CD14-positive monocyte (primary cell): ENCODE measurements at regions not wholly inside any gene's neighbourhood (a gene's known extent, or its start where the extent isn't known, plus 50 kb on each side); places are given as distances from the start of the nearest gene placed in this dataset.

Experiments used
- DNase-seq, 3 donors: peaks; one replicate each; pipeline ENCODE4 v3.0.0-alpha.2; 2011 to 2022
- H2AFZ ChIP-seq: 2 replicates; pipeline ENCODE4 v1.6.0; 2012; ENCODE audit warnings: mild to moderate bottlenecking, low read depth, low read length, inconsistent platforms; ENCODE audit not compliant: insufficient read depth, poor library complexity, severe bottlenecking
- H3K27ac ChIP-seq, 2 donors: 1 replicate in 1 of 2; 2 replicates in 1 of 2; pipeline ENCODE4 v1.5.1; 2012 to 2013; ENCODE audit warnings: low read length in 2 of 2, control low read depth in 1 of 2, inconsistent platforms in 1 of 2, low read depth in 1 of 2, mild to moderate bottlenecking in 1 of 2
- H3K27me3 ChIP-seq, 2 donors: one replicate each; pipeline versions ENCODE4 v1.6.0 to v1.6.1; 2011 to 2013; ENCODE audit warnings: low read length in 2 of 2; ENCODE audit not compliant: control insufficient read depth in 2 of 2, insufficient read depth in 2 of 2
- H3K36me3 ChIP-seq, 2 donors: replicated peaks in 1 of 2; 1 replicate in 1 of 2; 2 replicates in 1 of 2; pipeline versions ENCODE4 v1.5.1 to v1.6.1; 2012 to 2013; ENCODE audit warnings: low read length in 2 of 2, control low read depth in 1 of 2, inconsistent platforms in 1 of 2, mild to moderate bottlenecking in 1 of 2; ENCODE audit not compliant: insufficient read depth in 2 of 2, control insufficient read depth in 1 of 2
- H3K4me1 ChIP-seq, 2 donors: 1 replicate in 1 of 2; 2 replicates in 1 of 2; pipeline versions ENCODE4 v1.5.1 to v1.6.1; 2012 to 2013; ENCODE audit warnings: low read length in 2 of 2, control low read depth in 1 of 2, inconsistent platforms in 1 of 2, mild to moderate bottlenecking in 1 of 2, moderate library complexity in 1 of 2; ENCODE audit not compliant: insufficient read depth in 2 of 2, control insufficient read depth in 1 of 2
- H3K4me2 ChIP-seq: replicated peaks from 2 replicates; pipeline ENCODE3; 2012; ENCODE audit warnings: low read length, moderate library complexity, mild to moderate bottlenecking; ENCODE audit not compliant: poor library complexity, severe bottlenecking; ENCODE audit errors: extremely low read depth
- H3K4me3 ChIP-seq, 3 experiments: fragments of 200-600 bp in 1 of 3; sonication (generic) in 1 of 3; replicated peaks in 1 of 3; 1 replicate in 2 of 3; 2 replicates in 1 of 3; pipeline ENCODE4 v1.5.1; 2011 to 2013; ENCODE audit warnings: low read length in 3 of 3, mild to moderate bottlenecking in 3 of 3, control low read depth in 2 of 3, low read depth in 2 of 3, inconsistent platforms in 1 of 3, moderate library complexity in 1 of 3
- H3K79me2 ChIP-seq: 2 replicates; pipeline ENCODE4 v1.6.0; 2012; ENCODE audit warnings: mild to moderate bottlenecking, control low read depth, inconsistent platforms, low read length, moderate library complexity; ENCODE audit not compliant: insufficient read depth
- H3K9ac ChIP-seq: 2 replicates; pipeline ENCODE4 v1.6.0; 2017; ENCODE audit warnings: low read length, mild to moderate bottlenecking; ENCODE audit not compliant: insufficient read depth, poor library complexity, severe bottlenecking
- H3K9me3 ChIP-seq, 2 donors: replicated peaks in 1 of 2; 1 replicate in 1 of 2; 2 replicates in 1 of 2; pipeline versions ENCODE4 v1.5.1 to v1.6.1; 2012 to 2013; ENCODE audit warnings: low read length in 2 of 2, control low read depth in 1 of 2; ENCODE audit not compliant: control insufficient read depth in 1 of 2, insufficient read depth in 1 of 2
- H4K20me1 ChIP-seq: 2 replicates; pipeline ENCODE4 v1.6.0; 2012; ENCODE audit warnings: mild to moderate bottlenecking, low read length, control low read depth, moderate library complexity; ENCODE audit not compliant: insufficient read depth
- H3K27ac Mint-ChIP-seq, 7 donors: one replicate each; pipeline ENCODE4 v1.8.0; 2020; ENCODE audit warnings: mild to moderate bottlenecking in 7 of 7, mixed read lengths in 7 of 7, moderate library complexity in 6 of 7, inconsistent platforms in 2 of 7
- H3K27me3 Mint-ChIP-seq, 3 donors: one replicate each; pipeline ENCODE4 v1.8.0; 2021 to 2022; ENCODE audit warnings: low read depth in 3 of 3, mild to moderate bottlenecking in 3 of 3, mixed read lengths in 3 of 3, moderate library complexity in 3 of 3, inconsistent platforms in 1 of 3
- H3K36me3 Mint-ChIP-seq, 2 donors: one replicate each; pipeline ENCODE4 v1.8.0; 2020; ENCODE audit warnings: mixed read lengths in 2 of 2, inconsistent platforms in 1 of 2, mild to moderate bottlenecking in 1 of 2
- H3K4me1 Mint-ChIP-seq: one replicate; pipeline ENCODE4 v1.8.0; 2020; ENCODE audit warnings: mild to moderate bottlenecking, mixed read lengths
- H3K4me3 Mint-ChIP-seq, 2 donors: one replicate each; pipeline ENCODE4 v1.8.0; 2020; ENCODE audit warnings: mild to moderate bottlenecking in 2 of 2, mixed read lengths in 2 of 2, moderate library complexity in 1 of 2
- H3K9me3 Mint-ChIP-seq, 7 donors: one replicate each; pipeline ENCODE4 v1.8.0; 2020 to 2022; ENCODE audit warnings: mixed read lengths in 7 of 7, mild to moderate bottlenecking in 6 of 7, moderate library complexity in 6 of 7, inconsistent platforms in 2 of 7
- CTCF ChIP-seq: fragments of 200-600 bp; IDR thresholded peaks from one replicate; pipeline ENCODE4 v1.8.0; 2022; ENCODE audit warnings: antibody characterized with exemption, mild to moderate bottlenecking
- WGBS: methylation state at CpG from one replicate; pipeline ENCODE4 v1.1.5; 2013; ENCODE audit warnings: missing lambda C conversion rate; ENCODE audit not compliant: insufficient coverage; 5-methylcytosine and 5-hydroxymethylcytosine counted together
- intact Hi-C, 2 donors: fragments of 100-400 bp; cut with micrococcal nuclease; formaldehyde crosslinking; loops; one replicate each; pipeline versions ENCODE4 v1.15.0 to v1.15.1; 2023

- Histone ChIP-seq H3K9ac (no peak overlapping the region), H3K4me1 (peaks cover 40 to 57% of the 10 kb centered on the region in 2 donors), H3K9me3 (no peaks in the 10 kb centered on the region), H3K4me2 (peak overlapping the region; percentile 41), H4K20me1 (no peaks in the 10 kb centered on the region), H2AFZ (no peak overlapping the region), H3K27me3 (no peaks in the 10 kb centered on the region), H3K4me3 (peak overlapping the region in 1 of 3 experiments; percentile 12), H3K27ac (peak overlapping the region in 1 of 2 donors; percentile 27), H3K36me3 (no peaks in the 10 kb centered on the region), H3K79me2 (no peaks in the 10 kb centered on the region)
- no peaks in the 10 kb centered on the region for H3K27me3 Mint-ChIP-seq
- WGBS = 28% methylated on average over 3 of the region's 4 CpGs
- H3K4me1 Mint-ChIP-seq = peaks cover 52% of the 10 kb centered on the region
- DNase-seq = peak in 1 of 3 donors; percentile 41
- H3K4me3 Mint-ChIP-seq = no peak overlapping the region
- TF ChIP-seq CTCF = no peak
- H3K27ac Mint-ChIP-seq = peak overlapping the region in 2 of 7 donors; percentile 25 to 63
- intact Hi-C loops = loop anchor here in 1 of 2 donors (10.0 kb wide), 1 partner anchor 202 kb away; no protein-coding TSS in a partner anchor
- no peaks in the 10 kb centered on the region for H3K36me3 Mint-ChIP-seq
- H3K9me3 Mint-ChIP-seq = peaks cover 0 to 8% (median 4%) of the 10 kb centered on the region in 7 donors
These were observed 340.8 kb upstream of the KLF3 start for GRCh38 chr4:38323141-38323641.

- Mint-ChIP-seq H3K27ac (no peak overlapping the region), H3K36me3 (no peaks in the 10 kb centered on the region), H3K9me3 (peaks cover 0 to 8% (median 4%) of the 10 kb centered on the region in 7 donors), H3K4me3 (no peak overlapping the region), H3K27me3 (no peaks in the 10 kb centered on the region), H3K4me1 (peaks cover 54% of the 10 kb centered on the region)
- Histone ChIP-seq H3K79me2 (no peaks in the 10 kb centered on the region), H4K20me1 (no peaks in the 10 kb centered on the region), H3K9ac (no peak overlapping the region), H3K4me3 (no peak overlapping the region), H3K36me3 (no peaks in the 10 kb centered on the region), H3K4me2 (no peak overlapping the region), H2AFZ (no peak overlapping the region), H3K27me3 (no peaks in the 10 kb centered on the region), H3K4me1 (peaks cover 44 to 57% of the 10 kb centered on the region in 2 donors), H3K9me3 (no peaks in the 10 kb centered on the region), H3K27ac (no peak overlapping the region)
- intact Hi-C loops = loop anchor here in 1 of 2 donors (10.0 kb wide), 1 partner anchor 200 kb away; no protein-coding TSS in a partner anchor
- no peak for TF ChIP-seq CTCF
- 96% methylated on average over 24 of the region's 31 CpGs for WGBS
- no peak for DNase-seq
These were observed 339.0 kb upstream of the KLF3 start for GRCh38 chr4:38324861-38325628.
